ENCODE measurements at regions not wholly inside any gene's neighbourhood (a gene's known extent, or its start where the extent isn't known, plus 50 kb on each side); places are given as distances from the start of the nearest gene placed in this dataset.

DNA sequence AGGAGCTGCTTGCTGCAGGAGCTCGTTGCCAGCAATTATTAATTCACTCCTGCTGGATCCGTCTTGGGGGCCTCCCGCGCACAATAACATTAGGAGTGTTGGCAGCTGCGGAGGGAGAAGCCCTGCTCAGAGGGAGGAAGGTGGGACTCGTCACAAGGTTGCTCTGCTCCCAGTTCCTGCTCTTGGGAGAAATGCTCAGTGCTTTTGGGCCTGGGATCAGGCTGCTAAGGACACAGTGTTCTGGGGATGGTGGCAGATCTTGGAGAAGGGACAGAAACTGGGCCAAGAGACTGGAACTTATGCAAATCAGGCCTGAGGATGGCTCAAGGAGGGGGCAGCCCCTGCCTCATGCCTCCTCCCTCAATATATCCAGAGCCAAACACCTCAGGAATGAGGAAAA lies 78.9 kb upstream of the OLFM4 start:
- H3K9me3 Mint-ChIP-seq: peaks cover 15% of the 10 kb centered on the region

DNA sequence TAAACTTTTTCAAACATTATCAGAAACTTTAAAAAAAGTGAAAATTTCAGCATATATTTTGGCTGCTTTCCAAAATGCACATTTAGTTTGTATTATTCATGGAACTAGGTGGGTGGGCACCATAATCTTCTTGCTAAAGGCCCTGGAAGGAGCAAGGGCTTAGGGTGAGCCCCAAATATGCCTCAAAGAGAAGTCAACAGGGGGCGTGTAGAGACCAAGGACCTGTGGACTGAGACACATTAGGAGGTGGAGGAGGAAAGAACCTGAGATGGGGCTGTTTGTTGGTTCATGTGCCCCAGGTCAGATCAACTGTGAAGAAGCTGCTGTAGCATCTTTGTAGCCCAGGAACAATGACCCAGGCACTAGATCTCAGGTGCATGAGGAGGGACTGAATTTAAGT lies 79.6 kb upstream of the OLFM4 start:
- H3K4me1 Mint-ChIP-seq: peaks cover 30% of the 10 kb centered on the region
- DNase-seq (ENCODE audit: low spot score): no peak

More for the DNA sequence above, 78.9 kb upstream of the OLFM4 start:
- H3K27me3 Mint-ChIP-seq (ENCODE audit: insufficient read depth, low read depth): peaks cover 14% of the 10 kb centered on the region
- Histone ChIP-seq H3K4me1 (peaks cover 11% of the 10 kb centered on the region), H3K27me3 (no peaks in the 10 kb centered on the region), H3K4me2 (no peak overlapping the region), H3K4me3 (no peak overlapping the region), H3K36me3 (no peaks in the 10 kb centered on the region), H3K27ac (no peak overlapping the region), H3K9me3 (ENCODE audit: low read depth) (no peaks in the 10 kb centered on the region), H3F3A (ENCODE audit: low read depth) (peaks cover 11% of the 10 kb centered on the region), H3K79me2 (ENCODE audit: low read depth) (no peaks in the 10 kb centered on the region), H3K9ac (no peak overlapping the region), H4K20me1 (ENCODE audit: low read depth) (no peaks in the 10 kb centered on the region), H2AFZ (replicated peaks) (no peak overlapping the region)
- H3K4me1 Mint-ChIP-seq: peaks cover 37% of the 10 kb centered on the region
- no peak for TF ChIP-seq EZH2 (IDR thresholded peaks at IDR 0.05)
- no peak for TF ChIP-seq EZH2phosphoT487 (IDR thresholded peaks at IDR 0.05)
- TF ChIP-seq, protein P1, sequence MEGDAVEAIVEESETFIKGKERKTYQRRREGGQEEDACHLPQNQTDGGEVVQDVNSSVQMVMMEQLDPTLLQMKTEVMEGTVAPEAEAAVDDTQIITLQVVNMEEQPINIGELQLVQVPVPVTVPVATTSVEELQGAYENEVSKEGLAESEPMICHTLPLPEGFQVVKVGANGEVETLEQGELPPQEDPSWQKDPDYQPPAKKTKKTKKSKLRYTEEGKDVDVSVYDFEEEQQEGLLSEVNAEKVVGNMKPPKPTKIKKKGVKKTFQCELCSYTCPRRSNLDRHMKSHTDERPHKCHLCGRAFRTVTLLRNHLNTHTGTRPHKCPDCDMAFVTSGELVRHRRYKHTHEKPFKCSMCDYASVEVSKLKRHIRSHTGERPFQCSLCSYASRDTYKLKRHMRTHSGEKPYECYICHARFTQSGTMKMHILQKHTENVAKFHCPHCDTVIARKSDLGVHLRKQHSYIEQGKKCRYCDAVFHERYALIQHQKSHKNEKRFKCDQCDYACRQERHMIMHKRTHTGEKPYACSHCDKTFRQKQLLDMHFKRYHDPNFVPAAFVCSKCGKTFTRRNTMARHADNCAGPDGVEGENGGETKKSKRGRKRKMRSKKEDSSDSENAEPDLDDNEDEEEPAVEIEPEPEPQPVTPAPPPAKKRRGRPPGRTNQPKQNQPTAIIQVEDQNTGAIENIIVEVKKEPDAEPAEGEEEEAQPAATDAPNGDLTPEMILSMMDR (IDR thresholded peaks at IDR 0.05): no peak
- no peak overlapping the region for H3K4me3 Mint-ChIP-seq
- peak overlapping the region; percentile 80 for H3K27ac Mint-ChIP-seq
- peaks cover 2% of the 10 kb centered on the region for H3K36me3 Mint-ChIP-seq
- DNase-seq (ENCODE audit: low spot score): no peak

DNA sequence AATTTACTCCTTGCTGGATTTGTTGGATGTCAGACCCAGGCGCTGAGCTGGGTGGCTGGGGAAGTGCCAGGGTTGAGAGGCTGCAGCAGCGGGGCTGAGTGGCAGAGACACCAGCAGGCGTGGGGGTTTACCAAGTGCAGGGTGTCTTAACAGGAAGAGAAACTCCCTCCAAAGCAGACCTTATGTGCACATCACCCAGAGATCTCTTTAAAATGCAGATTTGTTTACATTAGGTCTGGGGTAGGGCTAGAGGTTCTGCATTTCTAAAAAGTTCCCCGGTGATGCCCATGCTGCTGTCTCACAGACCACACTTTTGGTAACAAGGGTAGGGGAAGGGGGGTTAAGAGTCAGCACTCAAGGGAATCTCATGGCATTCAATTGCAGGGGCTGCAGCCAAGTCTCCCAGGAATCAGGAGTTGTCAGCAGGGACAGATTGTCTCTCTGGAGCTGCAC lies 80.7 kb upstream of the OLFM4 start:
- Histone ChIP-seq H3K79me2 (ENCODE audit: low read depth) (no peaks in the 10 kb centered on the region), H3K27ac (no peak overlapping the region), H3K27me3 (no peaks in the 10 kb centered on the region), H3K4me1 (peaks cover 7% of the 10 kb centered on the region), H3F3A (ENCODE audit: low read depth) (no peaks in the 10 kb centered on the region), H4K20me1 (ENCODE audit: low read depth) (no peaks in the 10 kb centered on the region), H3K4me2 (no peak overlapping the region), H3K9me3 (ENCODE audit: low read depth) (no peaks in the 10 kb centered on the region), H3K36me3 (no peaks in the 10 kb centered on the region), H3K4me3 (no peak overlapping the region), H2AFZ (replicated peaks) (peak overlapping the region; percentile 26), H3K9ac (no peak overlapping the region)
- DNase-seq (ENCODE audit: low spot score): no peak
- H3K4me1 Mint-ChIP-seq: peaks cover 34% of the 10 kb centered on the region
- peaks cover 15% of the 10 kb centered on the region for H3K27me3 Mint-ChIP-seq (ENCODE audit: insufficient read depth, low read depth)
- peak overlapping the region; percentile 66 for H3K27ac Mint-ChIP-seq
- H3K9me3 Mint-ChIP-seq: peaks cover 15% of the 10 kb centered on the region
- TF ChIP-seq EZH2phosphoT487 (IDR thresholded peaks at IDR 0.05): no peak
- no peak for TF ChIP-seq EZH2 (IDR thresholded peaks at IDR 0.05)
- TF ChIP-seq, protein P1 (IDR thresholded peaks at IDR 0.05): no peak
- H3K36me3 Mint-ChIP-seq: peaks cover 2% of the 10 kb centered on the region
- H3K4me3 Mint-ChIP-seq: no peak overlapping the region

More for the DNA sequence above, 79.6 kb upstream of the OLFM4 start:
- TF ChIP-seq EZH2phosphoT487 (IDR thresholded peaks at IDR 0.05) (no peak), EZH2 (IDR thresholded peaks at IDR 0.05) (no peak)
- TF ChIP-seq, protein P1 (IDR thresholded peaks at IDR 0.05): no peak
- Mint-ChIP-seq H3K9me3 (peaks cover 15% of the 10 kb centered on the region), H3K36me3 (peaks cover 2% of the 10 kb centered on the region), H3K27me3 (ENCODE audit: insufficient read depth, low read depth) (peaks cover 14% of the 10 kb centered on the region), H3K27ac (peak overlapping the region; percentile 70), H3K4me3 (no peak overlapping the region)
- Histone ChIP-seq H3K4me3 (no peak overlapping the region), H2AFZ (replicated peaks) (no peak overlapping the region), H3K79me2 (ENCODE audit: low read depth) (no peaks in the 10 kb centered on the region), H3K4me2 (no peak overlapping the region), H3K4me1 (peaks cover 7% of the 10 kb centered on the region), H3F3A (ENCODE audit: low read depth) (peaks cover 5% of the 10 kb centered on the region), H4K20me1 (ENCODE audit: low read depth) (no peaks in the 10 kb centered on the region), H3K9me3 (ENCODE audit: low read depth) (no peaks in the 10 kb centered on the region), H3K27ac (no peak overlapping the region), H3K9ac (no peak overlapping the region), H3K36me3 (no peaks in the 10 kb centered on the region), H3K27me3 (no peaks in the 10 kb centered on the region)

Measured in neural progenitor cell (in vitro differentiated cells).